CD4-positive, alpha-beta T cell treated with Interleukin-17A for 4 hours (primary cell): ENCODE measurements at regions not wholly inside any gene's neighbourhood (a gene's known extent, or its start where the extent isn't known, plus 50 kb on each side); places are given as distances from the start of the nearest gene placed in this dataset.

ENCODE experiments used
- DNase-seq: peaks from one replicate; pipeline ENCODE4 v3.0.0-alpha.2; 2020; ENCODE audit warnings: mixed read lengths

- DNase-seq, result no peak
These were observed 51.9 kb downstream of the CEBPB start for GRCh38 chr20:50242548-50242862.

GRCh38 chr20:50242863-50243609 lies 52.4 kb downstream of the CEBPB start:
- DNase-seq, result no peak

GRCh38 chr20:50243610-50244351 lies 53.2 kb downstream of the CEBPB start:
- no peak for DNase-seq

- no peak for DNase-seq
These were observed 53.9 kb downstream of the CEBPB start for GRCh38 chr20:50244352-50245149.

- no peak for DNase-seq
These were observed 55.1 kb downstream of the CEBPB start for GRCh38 chr20:50245498-50246366.

GRCh38 chr20:50246367-50247195 lies 56.0 kb downstream of the CEBPB start:
- DNase-seq, result no peak

- no peak for DNase-seq
These were observed 56.8 kb downstream of the CEBPB start for GRCh38 chr20:50247196-50248094.

- no peak for DNase-seq
These were observed 57.5 kb downstream of the CEBPB start for GRCh38 chr20:50248104-50248641.

GRCh38 chr20:50249447-50250388 lies 59.1 kb downstream of the CEBPB start:
- DNase-seq, result no peak

- no peak for DNase-seq
These were observed 60.2 kb downstream of the CEBPB start for GRCh38 chr20:50250679-50251382.

GRCh38 chr20:50251383-50251748 lies 60.7 kb downstream of the CEBPB start:
- DNase-seq, result no peak

GRCh38 chr20:50251992-50252511 lies 61.4 kb downstream of the CEBPB start:
- DNase-seq, result no peak

- DNase-seq, result no peak
These were observed 62.1 kb downstream of the CEBPB start for GRCh38 chr20:50252701-50253100.

- DNase-seq, result no peak
These were observed 62.5 kb downstream of the CEBPB start for GRCh38 chr20:50253101-50253500.

- DNase-seq, result no peak
These were observed 63.9 kb downstream of the CEBPB start for GRCh38 chr20:50254466-50255079.

- no peak for DNase-seq
These were observed 65.9 kb downstream of the CEBPB start for GRCh38 chr20:50256577-50256976.

GRCh38 chr20:50257860-50258259 lies 67.2 kb downstream of the CEBPB start:
- no peak for DNase-seq
